ENCODE measurements at regions not wholly inside any gene's neighbourhood (a gene's known extent, or its start where the extent isn't known, plus 50 kb on each side); places are given as distances from the start of the nearest gene placed in this dataset.

DNA sequence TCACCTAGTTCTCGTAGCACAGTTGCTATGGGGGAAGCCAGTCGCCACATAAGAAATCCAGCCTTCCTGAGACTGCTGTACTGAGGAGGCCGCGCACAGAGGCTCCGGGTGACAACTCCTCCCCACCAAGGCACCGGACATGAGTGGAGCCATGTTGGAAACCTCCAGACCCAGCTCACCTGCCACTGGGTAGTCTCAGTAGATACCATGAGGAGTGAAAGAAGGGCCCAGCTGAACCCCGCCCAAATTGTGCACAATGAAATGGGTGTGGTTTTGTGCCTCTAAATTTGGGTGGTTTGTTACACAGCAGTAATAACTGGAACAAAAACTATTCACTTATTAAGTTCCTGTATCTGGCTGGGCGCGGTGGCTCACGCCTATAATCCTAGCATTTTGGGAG is 198.7 kb downstream of the BCOR start:
- peaks cover 68% of the 10 kb centered on the region for H3K4me1 Mint-ChIP-seq
- no peak overlapping the region for H3K4me3 Mint-ChIP-seq
- TF ChIP-seq, protein P1, sequence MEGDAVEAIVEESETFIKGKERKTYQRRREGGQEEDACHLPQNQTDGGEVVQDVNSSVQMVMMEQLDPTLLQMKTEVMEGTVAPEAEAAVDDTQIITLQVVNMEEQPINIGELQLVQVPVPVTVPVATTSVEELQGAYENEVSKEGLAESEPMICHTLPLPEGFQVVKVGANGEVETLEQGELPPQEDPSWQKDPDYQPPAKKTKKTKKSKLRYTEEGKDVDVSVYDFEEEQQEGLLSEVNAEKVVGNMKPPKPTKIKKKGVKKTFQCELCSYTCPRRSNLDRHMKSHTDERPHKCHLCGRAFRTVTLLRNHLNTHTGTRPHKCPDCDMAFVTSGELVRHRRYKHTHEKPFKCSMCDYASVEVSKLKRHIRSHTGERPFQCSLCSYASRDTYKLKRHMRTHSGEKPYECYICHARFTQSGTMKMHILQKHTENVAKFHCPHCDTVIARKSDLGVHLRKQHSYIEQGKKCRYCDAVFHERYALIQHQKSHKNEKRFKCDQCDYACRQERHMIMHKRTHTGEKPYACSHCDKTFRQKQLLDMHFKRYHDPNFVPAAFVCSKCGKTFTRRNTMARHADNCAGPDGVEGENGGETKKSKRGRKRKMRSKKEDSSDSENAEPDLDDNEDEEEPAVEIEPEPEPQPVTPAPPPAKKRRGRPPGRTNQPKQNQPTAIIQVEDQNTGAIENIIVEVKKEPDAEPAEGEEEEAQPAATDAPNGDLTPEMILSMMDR (IDR thresholded peaks at IDR 0.05; ENCODE audit: unreplicated experiment in 3 of 3), result no peak
- no peak overlapping the region for H3K27ac Mint-ChIP-seq
- peaks cover 4% of the 10 kb centered on the region for H3K27me3 Mint-ChIP-seq (ENCODE audit: low read depth)
- H3K9me3 Mint-ChIP-seq, result peaks cover 3% of the 10 kb centered on the region
- no peaks in the 10 kb centered on the region for H3K36me3 Mint-ChIP-seq (ENCODE audit: low read depth)

DNA sequence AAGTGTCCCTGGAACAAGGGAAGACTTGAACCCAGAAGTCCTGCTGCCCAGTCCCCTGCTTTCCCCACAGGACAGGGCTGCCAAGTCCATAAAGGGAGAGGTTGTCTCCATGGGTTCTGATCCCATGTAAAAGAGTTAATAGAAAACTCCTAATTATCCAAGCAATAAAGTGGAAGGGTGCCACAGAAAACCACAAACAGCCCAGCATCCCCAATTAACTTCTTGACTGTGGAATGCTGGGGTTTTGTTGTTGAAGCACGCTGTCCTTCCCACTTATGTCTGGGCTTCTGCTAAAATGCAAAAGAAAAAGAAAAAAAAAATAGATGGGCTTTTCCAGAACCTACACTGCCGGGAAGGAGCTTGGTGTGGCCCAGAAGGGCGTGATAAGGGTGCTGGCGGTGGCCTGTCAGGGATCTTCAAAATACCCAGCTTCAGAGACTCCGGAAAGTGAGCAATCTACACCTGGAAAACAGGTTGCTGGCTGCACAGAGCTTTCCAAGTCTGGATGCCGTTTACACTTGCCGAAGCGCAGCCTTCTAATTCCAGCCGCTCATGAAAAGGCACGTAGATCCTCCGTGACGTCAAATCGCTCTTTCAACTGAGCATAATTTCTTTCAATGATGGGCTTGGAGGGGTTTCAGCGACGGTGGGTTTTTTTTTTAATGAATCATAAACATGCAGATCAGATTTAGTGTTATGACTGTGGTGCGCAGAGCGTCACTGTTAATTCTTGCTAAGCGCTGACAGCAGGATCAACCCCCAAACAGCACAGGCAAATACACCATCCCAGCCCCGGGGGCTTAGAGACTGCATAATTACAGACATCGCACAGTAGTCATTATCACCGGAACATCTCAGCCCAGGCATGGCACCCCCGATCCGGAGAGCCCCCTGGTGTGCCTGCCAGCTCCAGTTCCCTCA is 197.6 kb downstream of the BCOR start:
- TF ChIP-seq, protein P1 (IDR thresholded peaks at IDR 0.05; ENCODE audit: unreplicated experiment in 3 of 3), result no peak
- Mint-ChIP-seq H3K9me3 (peaks cover 3% of the 10 kb centered on the region), H3K27ac (peak overlapping the region in 2 of 3 experiments; percentile 57 to 74), H3K4me1 (peaks cover 67% of the 10 kb centered on the region), H3K36me3 (ENCODE audit: low read depth) (no peaks in the 10 kb centered on the region), H3K27me3 (ENCODE audit: low read depth) (peaks cover 10% of the 10 kb centered on the region), H3K4me3 (peak overlapping the region; percentile 51 to 61 (median 53))

DNA sequence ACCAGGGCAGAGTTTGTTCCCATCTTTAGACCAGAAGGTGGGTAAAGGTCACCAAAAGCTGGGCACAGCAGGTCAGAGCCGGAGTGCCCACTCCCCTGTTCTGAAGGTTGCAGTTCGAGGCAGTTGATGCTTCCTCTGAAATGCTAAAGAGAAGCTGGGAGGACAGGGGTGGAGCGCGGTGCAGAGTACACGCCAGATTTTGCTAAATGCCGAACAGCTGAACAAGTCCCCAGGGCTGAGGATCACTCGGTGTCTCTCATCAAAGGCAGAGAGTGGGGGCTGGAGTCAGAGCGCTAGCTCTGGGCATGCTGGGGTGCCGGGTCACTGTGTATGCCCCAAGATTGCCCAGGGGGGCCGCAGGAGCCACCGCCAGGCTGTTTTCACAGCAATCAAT is 197.0 kb downstream of the BCOR start:
- Mint-ChIP-seq H3K4me1 (peaks cover 67% of the 10 kb centered on the region), H3K9me3 (peaks cover 3% of the 10 kb centered on the region), H3K36me3 (ENCODE audit: low read depth) (no peaks in the 10 kb centered on the region), H3K27ac (peak overlapping the region in 2 of 3 experiments; percentile 57 to 74), H3K4me3 (peak overlapping the region; percentile 51 to 61 (median 53)), H3K27me3 (ENCODE audit: low read depth) (peaks cover 10% of the 10 kb centered on the region)
- TF ChIP-seq, protein P1 (IDR thresholded peaks at IDR 0.05; ENCODE audit: unreplicated experiment in 3 of 3), result no peak

DNA sequence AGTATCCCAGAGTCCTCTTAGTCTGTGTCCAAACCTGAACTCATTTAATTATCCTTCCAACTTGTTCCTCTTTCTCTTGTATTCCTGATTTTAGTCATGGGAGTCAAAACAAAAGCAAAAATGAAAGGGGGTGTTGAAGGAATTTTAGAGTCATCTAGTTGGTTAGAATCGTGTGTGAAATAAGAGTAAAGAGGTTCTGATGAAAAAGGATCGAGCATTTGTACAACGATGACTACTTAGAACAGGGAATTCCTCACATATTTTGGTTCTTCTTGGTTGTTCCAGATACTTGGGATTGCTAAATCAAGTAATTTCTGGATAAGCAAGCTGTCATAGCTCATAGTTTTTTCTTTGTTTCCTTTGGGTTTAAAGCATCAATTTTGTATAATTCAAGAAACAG is 194.4 kb downstream of the BCOR start:
- TF ChIP-seq, protein P1 (IDR thresholded peaks at IDR 0.05; ENCODE audit: unreplicated experiment in 3 of 3), result no peak

DNA sequence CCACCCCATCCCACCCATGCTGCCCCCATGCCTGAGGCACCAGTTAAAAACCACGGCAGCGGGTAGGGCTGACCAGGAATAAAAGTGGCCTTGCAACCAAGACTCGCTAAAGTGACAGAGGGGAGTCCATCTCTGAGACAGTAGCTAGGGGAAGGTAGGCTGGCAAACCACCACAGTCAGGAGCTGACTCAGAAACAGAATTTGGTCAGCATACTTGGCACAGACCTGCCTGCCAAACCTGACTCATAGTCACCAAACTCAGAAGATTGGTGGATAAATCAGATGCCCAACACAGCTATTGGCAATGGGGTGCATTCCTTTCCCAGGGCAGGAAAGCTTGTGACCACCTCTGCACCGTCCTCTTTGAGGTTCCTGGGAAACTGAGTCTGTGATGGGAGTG is 193.8 kb downstream of the BCOR start:
- Mint-ChIP-seq H3K27me3 (ENCODE audit: low read depth) (peaks cover 14% of the 10 kb centered on the region), H3K4me1 (peaks cover 65% of the 10 kb centered on the region), H3K4me3 (no peak overlapping the region), H3K27ac (no peak overlapping the region), H3K36me3 (ENCODE audit: low read depth) (no peaks in the 10 kb centered on the region), H3K9me3 (no peaks in the 10 kb centered on the region)
- TF ChIP-seq, protein P1 (IDR thresholded peaks at IDR 0.05; ENCODE audit: unreplicated experiment in 3 of 3), result no peak

More for the DNA sequence above, 194.4 kb downstream of the BCOR start:
- Mint-ChIP-seq H3K27me3 (ENCODE audit: low read depth) (peaks cover 14% of the 10 kb centered on the region), H3K4me1 (peaks cover 61% of the 10 kb centered on the region), H3K36me3 (ENCODE audit: low read depth) (no peaks in the 10 kb centered on the region), H3K9me3 (no peaks in the 10 kb centered on the region), H3K4me3 (no peak overlapping the region), H3K27ac (peak overlapping the region in 2 of 3 experiments; percentile 27 to 34)

Measured in nephron (organoid).